ENCODE measurements at regions not wholly inside any gene's neighbourhood (a gene's known extent, or its start where the extent isn't known, plus 50 kb on each side); places are given as distances from the start of the nearest gene placed in this dataset.
"Not testable (repeated sequence)": the region's sequence is repeated elsewhere in the genome, so short reads cannot be mapped to it uniquely, and the experiment has no call there.

DNA sequence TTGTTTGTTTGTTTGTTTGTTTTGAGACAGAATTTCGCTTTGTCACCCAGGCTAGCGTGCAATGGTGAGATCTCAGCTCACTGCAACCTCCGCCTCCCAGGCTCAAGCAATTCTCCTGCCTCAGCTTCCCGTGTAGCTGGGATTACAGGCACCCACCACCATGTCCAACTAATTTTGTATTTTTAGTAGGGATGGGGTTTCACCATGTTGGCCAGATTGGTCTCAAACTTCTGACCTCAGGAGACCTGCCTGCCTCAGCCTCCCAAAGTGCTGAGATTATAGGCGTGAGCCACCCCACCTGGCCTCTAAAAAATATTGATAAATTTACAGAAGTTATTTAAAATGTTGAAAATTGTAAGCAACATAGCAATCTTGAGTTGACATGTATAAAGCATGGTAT lies 57.1 kb upstream of the LOC128125822 start:
- DNase-seq; H3K9me3 ChIP-seq (ENCODE audit: control insufficient read depth in 1 of 2, low read length in 2 of 2); H3K9me3 Mint-ChIP-seq; H3K4me3 Mint-ChIP-seq; H3K36me3 ChIP-seq (ENCODE audit: insufficient read depth, low read length); intact Hi-C loops (cut with micrococcal nuclease); H3K4me3 ChIP-seq (ENCODE audit: low read length in 2 of 2); H3K36me3 Mint-ChIP-seq; POLR2A ChIA-PET (ENCODE audit: partially characterized antibody); H3K27me3 ChIP-seq (ENCODE audit: insufficient read depth, low read length); H3K4me1 ChIP-seq (ENCODE audit: insufficient read depth, low read length); H3K27ac ChIP-seq (ENCODE audit: low read depth, low read length); H3K4me1 Mint-ChIP-seq; H3K27ac Mint-ChIP-seq: not testable (repeated sequence)
- CTCF ChIA-PET (ENCODE audit: partially characterized antibody): interaction anchor here (0.6 kb wide), 1 partner anchor 213 kb away, joined by 4 read pairs; no protein-coding TSS in a partner anchor
- peaks cover 0 to 14% of the 10 kb centered on the region in 2 donors for H3K27me3 Mint-ChIP-seq

DNA sequence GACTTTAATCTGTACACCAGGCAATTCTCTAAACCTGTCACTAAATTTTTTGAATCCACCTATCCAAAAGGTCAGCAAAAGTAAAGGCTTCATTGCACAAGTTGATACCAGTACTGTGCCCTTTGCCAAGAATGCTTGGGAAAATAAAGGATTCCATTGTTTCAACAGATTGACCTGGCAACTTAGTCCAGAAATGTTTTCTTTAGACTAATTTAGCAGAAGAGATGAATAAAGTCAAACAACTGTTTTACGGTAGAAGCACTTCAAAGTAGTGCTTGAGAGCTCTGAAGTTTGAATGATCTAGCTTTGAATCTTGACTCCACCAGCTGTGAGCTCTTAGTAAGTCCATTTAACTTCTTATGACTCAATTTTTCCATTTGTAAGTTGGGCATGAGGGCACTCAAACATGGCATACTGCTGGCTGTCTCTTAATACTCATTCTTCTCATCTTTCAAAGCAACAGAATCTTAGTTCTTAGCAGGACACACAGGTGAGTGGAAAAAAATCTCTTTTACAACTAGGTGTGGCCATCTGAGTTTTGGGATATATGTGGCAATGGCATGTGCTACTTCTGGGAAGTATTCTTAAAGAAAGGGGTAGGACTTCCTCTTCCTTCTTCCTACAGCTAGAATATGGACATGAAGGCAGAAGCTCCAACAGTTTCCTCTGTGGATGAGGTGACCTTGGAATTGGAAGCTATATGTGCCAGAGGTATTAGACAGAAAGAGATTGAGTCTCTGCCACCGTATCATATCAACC lies 55.9 kb upstream of the LOC128125822 start:
- Mint-ChIP-seq H3K4me3 (no peak overlapping the region), H3K27ac (no peak overlapping the region), H3K9me3 (peaks cover 0 to 2% (median 0%) of the 10 kb centered on the region in 8 donors), H3K36me3 (no peaks in the 10 kb centered on the region), H3K27me3 (peaks cover 3 to 14% of the 10 kb centered on the region in 2 donors), H3K4me1 (peaks cover 0 to 2% (median 0%) of the 10 kb centered on the region in 4 donors)
- ChIA-PET POLR2A (ENCODE audit: partially characterized antibody) (no interaction called here), CTCF (ENCODE audit: partially characterized antibody) (no interaction called here)
- no peaks in the 10 kb centered on the region for H3K36me3 ChIP-seq (ENCODE audit: insufficient read depth, low read length)
- no peak overlapping the region for H3K4me3 ChIP-seq (ENCODE audit: low read length in 2 of 2)
- H3K9me3 ChIP-seq (ENCODE audit: control insufficient read depth in 1 of 2, low read length in 2 of 2): no peaks in the 10 kb centered on the region
- no peak overlapping the region for H3K27ac ChIP-seq (ENCODE audit: low read depth, low read length)
- no peak for DNase-seq
- no peaks in the 10 kb centered on the region for H3K27me3 ChIP-seq (ENCODE audit: insufficient read depth, low read length)
- intact Hi-C loops (cut with micrococcal nuclease): no loop called here
- H3K4me1 ChIP-seq (ENCODE audit: insufficient read depth, low read length): no peaks in the 10 kb centered on the region

DNA sequence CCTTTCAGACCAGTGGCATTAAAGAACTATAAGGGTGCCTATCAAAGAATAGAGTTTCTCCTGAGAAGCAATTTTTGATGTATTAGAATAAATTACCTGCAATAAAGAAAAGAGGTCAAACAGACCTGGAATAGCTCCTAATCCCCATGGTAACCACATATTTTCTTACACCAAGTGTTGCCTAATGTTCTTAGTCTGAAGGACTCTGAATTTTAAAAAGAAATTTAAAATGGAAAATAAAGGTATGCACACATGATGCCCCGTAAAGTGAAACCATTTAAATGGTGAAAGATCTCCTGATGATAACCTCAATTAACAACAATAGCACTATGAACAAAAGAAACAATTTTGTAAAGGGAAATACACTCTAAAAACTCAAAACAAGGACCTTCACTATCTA lies 55.1 kb upstream of the LOC128125822 start:
- Mint-ChIP-seq H3K27ac (no peak overlapping the region), H3K27me3 (peaks cover 3 to 14% of the 10 kb centered on the region in 2 donors), H3K36me3 (no peaks in the 10 kb centered on the region), H3K9me3 (peaks cover 0 to 2% (median 0%) of the 10 kb centered on the region in 8 donors), H3K4me3 (no peak overlapping the region), H3K4me1 (peaks cover 0 to 2% (median 0%) of the 10 kb centered on the region in 4 donors)
- Histone ChIP-seq H3K9me3 (ENCODE audit: control insufficient read depth in 1 of 2, low read length in 2 of 2) (no peaks in the 10 kb centered on the region), H3K36me3 (ENCODE audit: insufficient read depth, low read length) (no peaks in the 10 kb centered on the region), H3K4me1 (ENCODE audit: insufficient read depth, low read length) (no peaks in the 10 kb centered on the region), H3K4me3 (ENCODE audit: low read length in 2 of 2) (no peak overlapping the region), H3K27ac (ENCODE audit: low read depth, low read length) (no peak overlapping the region), H3K27me3 (ENCODE audit: insufficient read depth, low read length) (no peaks in the 10 kb centered on the region)
- ChIA-PET POLR2A (ENCODE audit: partially characterized antibody) (no interaction called here), CTCF (ENCODE audit: partially characterized antibody) (no interaction called here)
- intact Hi-C loops (cut with micrococcal nuclease): no loop called here
- DNase-seq: no peak

DNA sequence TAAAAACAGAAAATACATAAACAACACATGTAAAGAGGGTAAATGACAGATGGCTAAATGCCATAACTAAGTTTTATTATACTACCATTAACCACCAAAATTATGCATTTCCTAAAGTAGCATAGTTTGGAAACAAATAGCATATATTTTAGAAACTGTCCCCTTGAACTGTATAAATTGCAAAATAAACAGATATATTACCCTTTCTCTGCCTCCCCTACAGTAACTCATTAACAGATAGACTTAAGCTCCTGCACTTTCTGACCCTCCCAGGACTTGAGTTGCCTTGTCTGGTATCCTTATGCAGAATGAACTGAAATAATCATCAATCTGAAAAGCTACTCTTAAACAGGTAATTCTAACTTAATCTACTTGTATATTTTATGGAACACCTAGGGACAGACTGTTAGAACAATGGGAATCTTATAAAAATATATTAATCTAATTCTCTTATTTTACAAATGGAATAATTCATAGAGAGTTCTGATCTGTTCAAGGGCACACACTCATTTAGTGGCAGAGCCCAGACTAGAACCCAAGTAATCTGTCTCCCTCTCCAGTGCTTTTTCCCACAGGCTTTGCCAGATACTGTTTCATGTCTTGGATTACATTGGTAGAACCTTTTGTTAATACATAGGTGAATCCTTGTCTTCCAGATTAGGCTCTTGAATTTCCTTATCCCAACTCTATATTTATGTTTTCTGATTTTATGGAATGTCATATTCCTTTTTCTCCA lies 50.6 kb upstream of the LOC128125822 start:
- intact Hi-C loops (cut with micrococcal nuclease): no loop called here
- Mint-ChIP-seq H3K27ac (no peak overlapping the region), H3K36me3 (no peaks in the 10 kb centered on the region), H3K27me3 (peaks cover 3 to 8% of the 10 kb centered on the region in 2 donors), H3K4me3 (no peak overlapping the region), H3K9me3 (peaks cover 0 to 3% (median 0%) of the 10 kb centered on the region in 8 donors), H3K4me1 (peaks cover 0 to 8% (median 2%) of the 10 kb centered on the region in 4 donors)
- no peaks in the 10 kb centered on the region for H3K36me3 ChIP-seq (ENCODE audit: insufficient read depth, low read length)
- ChIA-PET CTCF (ENCODE audit: partially characterized antibody) (no interaction called here), POLR2A (ENCODE audit: partially characterized antibody) (no interaction called here)
- no peak for DNase-seq
- no peak overlapping the region for H3K4me3 ChIP-seq (ENCODE audit: low read length in 2 of 2)
- no peaks in the 10 kb centered on the region for H3K4me1 ChIP-seq (ENCODE audit: insufficient read depth, low read length)
- H3K27me3 ChIP-seq (ENCODE audit: insufficient read depth, low read length): no peaks in the 10 kb centered on the region
- H3K27ac ChIP-seq (ENCODE audit: low read depth, low read length): no peak overlapping the region
- H3K9me3 ChIP-seq (ENCODE audit: control insufficient read depth in 1 of 2, low read length in 2 of 2): no peaks in the 10 kb centered on the region
